Panc1 (cell line): ENCODE measurements at regions not wholly inside any gene's neighbourhood (a gene's known extent, or its start where the extent isn't known, plus 50 kb on each side); places are given as distances from the start of the nearest gene placed in this dataset.

Experiments
- ATAC-seq: fragments of 200-7000 bp; cut with Tn5 transposase; 2 replicates; pipeline ENCODE4 v1.9.1; 2020; ENCODE audit warnings: mild to moderate bottlenecking, moderate library complexity
- BruUV-seq: library from RNA; stranded (reverse); fragments of 400-500 nt; replicated peaks from 2 replicates; lab custom pipeline; 2021; lab: Mats Ljungman, UMichigan
- CTCF ChIA-PET: fragments of 300-600 bp; sonication (Branson Sonifier 250); formaldehyde crosslinking; loops from one replicate; lab custom pipeline; 2022; ENCODE audit warnings: antibody characterized with exemption; lab: Charles Lee
- POLR2A ChIA-PET: fragments of 300-600 bp; sonication (Branson Sonifier 250); formaldehyde crosslinking; loops from one replicate; lab custom pipeline; 2022; ENCODE audit warnings: antibody characterized with exemption; lab: Charles Lee
- DNase-seq: peaks from one replicate; pipeline ENCODE4 v3.0.0-alpha.2; 2010; ENCODE audit warnings: low read depth, low spot score
- H3K27ac ChIP-seq: 2 replicates; pipeline ENCODE4 v1.5.1; 2011; ENCODE audit warnings: mild to moderate bottlenecking, low read length, inconsistent platforms
- H3K27me3 ChIP-seq: fragments of 200-500 bp; sonication (Bioruptor generic); 2 replicates; pipeline ENCODE4 v1.6.0; 2014; ENCODE audit warnings: low read length, inconsistent platforms; ENCODE audit not compliant: control insufficient read depth, insufficient read depth
- H3K36me3 ChIP-seq: fragments of 200-500 bp; sonication (Bioruptor generic); 2 replicates; pipeline ENCODE4 v1.5.1; 2014; ENCODE audit warnings: inconsistent platforms, mild to moderate bottlenecking, low read length, moderate library complexity; ENCODE audit not compliant: control insufficient read depth, insufficient read depth
- H3K4me1 ChIP-seq: 2 replicates; pipeline ENCODE4 v1.5.1; 2011; ENCODE audit warnings: inconsistent platforms, mild to moderate bottlenecking, low read length, moderate library complexity; ENCODE audit not compliant: control insufficient read depth, insufficient read depth
- H3K4me3 ChIP-seq, 2 experiments: 2 replicates each; pipeline ENCODE4 v1.5.1; 2011 to 2012; ENCODE audit warnings: low read depth in 2 of 2, low read length in 2 of 2, mild to moderate bottlenecking in 2 of 2, inconsistent platforms in 1 of 2, moderate library complexity in 1 of 2
- H3K9me3 ChIP-seq: fragments of 200-500 bp; sonication (Bioruptor generic); 2 replicates; pipeline ENCODE4 v1.5.1; 2014; ENCODE audit warnings: low read depth, mild to moderate bottlenecking, inconsistent platforms, low read length, moderate library complexity; ENCODE audit not compliant: control insufficient read depth, insufficient read depth
- POLR2AphosphoS5 ChIP-seq: IDR thresholded peaks from 2 replicates; pipeline ENCODE4 v1.6.1; 2012; ENCODE audit warnings: mild to moderate bottlenecking, low read depth, low read length, moderate library complexity
- SIN3A ChIP-seq: IDR thresholded peaks from 2 replicates; pipeline ENCODE4 v1.6.1; 2012; ENCODE audit warnings: low read depth, mild to moderate bottlenecking, low read length, moderate library complexity, borderline replicate concordance; ENCODE audit not compliant: insufficient read depth
- TCF7L2 ChIP-seq: IDR thresholded peaks from 2 replicates; pipeline ENCODE4 v1.6.1; 2011; ENCODE audit warnings: mild to moderate bottlenecking, low read depth, low read length, inconsistent platforms
- in situ Hi-C: cut with HindIII; loops from 2 replicates; pipeline ENCODE4 v1.10.0; 2016; ENCODE audit warnings: low sequenced_read_pairs, low pct_unique_long_range_greater_than_20kb
- intact Hi-C: fragments of 100-400 bp; cut with micrococcal nuclease; formaldehyde crosslinking; loops from one replicate; pipeline ENCODE4 v1.10.0; 2022; ENCODE audit not compliant: unreplicated experiment
- TF ChIP-seq, protein P1 (sequence below), 2 experiments: IDR thresholded peaks; 2 replicates each; pipeline ENCODE4 v1.6.1; 2011 to 2012; ENCODE audit warnings: low read depth in 2 of 2, control low read depth in 1 of 2, low read length in 1 of 2, mild to moderate bottlenecking in 1 of 2, moderate library complexity in 1 of 2; ENCODE audit not compliant: insufficient read depth in 1 of 2
- TF ChIP-seq, protein P2 (sequence below): fragments of 450-650 bp; IDR thresholded peaks from 2 replicates; pipeline ENCODE4 v1.5.1; 2017; ENCODE audit warnings: mild to moderate bottlenecking

DNA sequence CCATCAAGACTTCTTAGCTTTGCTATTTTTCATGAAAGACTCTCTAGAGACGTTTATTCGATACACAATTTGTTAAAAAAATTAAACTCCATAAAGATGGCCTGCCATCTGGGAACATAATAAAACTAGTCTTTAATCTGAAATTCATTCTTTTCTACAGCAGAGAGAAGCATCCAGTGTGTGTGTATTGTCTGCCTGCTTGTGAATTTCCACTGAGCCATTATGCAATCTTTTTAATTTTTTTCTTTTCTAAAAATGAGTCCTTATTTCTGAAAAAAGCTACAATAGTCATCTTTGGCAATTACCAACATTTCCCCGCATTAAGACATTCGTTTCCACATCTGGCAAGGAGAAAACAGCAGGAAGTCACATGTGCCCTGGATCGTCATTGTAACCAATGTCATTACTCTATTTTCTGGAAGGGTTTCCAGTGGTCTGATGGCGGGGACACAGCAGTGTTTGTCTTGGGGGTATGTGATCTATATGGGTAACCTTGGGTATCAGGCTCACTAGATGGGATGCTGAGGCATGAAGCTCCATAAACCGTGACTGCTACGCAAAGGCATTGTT is 263.1 kb downstream of the MSX2 start:
- DNase-seq (no peak), ATAC-seq (no peak)
- no TSS peak for BruUV-seq
- H3K4me1 ChIP-seq: no peaks in the 10 kb centered on the region
- ChIA-PET POLR2A (no interaction called here), CTCF (no interaction called here)
- no peaks in the 10 kb centered on the region for H3K36me3 ChIP-seq
- no peak overlapping the region for H3K27ac ChIP-seq
- no peaks in the 10 kb centered on the region for H3K9me3 ChIP-seq
- intact Hi-C loops: no loop called here
- TF ChIP-seq TCF7L2 (no peak), SIN3A (no peak), POLR2AphosphoS5 (no peak)
- TF ChIP-seq, protein P1, sequence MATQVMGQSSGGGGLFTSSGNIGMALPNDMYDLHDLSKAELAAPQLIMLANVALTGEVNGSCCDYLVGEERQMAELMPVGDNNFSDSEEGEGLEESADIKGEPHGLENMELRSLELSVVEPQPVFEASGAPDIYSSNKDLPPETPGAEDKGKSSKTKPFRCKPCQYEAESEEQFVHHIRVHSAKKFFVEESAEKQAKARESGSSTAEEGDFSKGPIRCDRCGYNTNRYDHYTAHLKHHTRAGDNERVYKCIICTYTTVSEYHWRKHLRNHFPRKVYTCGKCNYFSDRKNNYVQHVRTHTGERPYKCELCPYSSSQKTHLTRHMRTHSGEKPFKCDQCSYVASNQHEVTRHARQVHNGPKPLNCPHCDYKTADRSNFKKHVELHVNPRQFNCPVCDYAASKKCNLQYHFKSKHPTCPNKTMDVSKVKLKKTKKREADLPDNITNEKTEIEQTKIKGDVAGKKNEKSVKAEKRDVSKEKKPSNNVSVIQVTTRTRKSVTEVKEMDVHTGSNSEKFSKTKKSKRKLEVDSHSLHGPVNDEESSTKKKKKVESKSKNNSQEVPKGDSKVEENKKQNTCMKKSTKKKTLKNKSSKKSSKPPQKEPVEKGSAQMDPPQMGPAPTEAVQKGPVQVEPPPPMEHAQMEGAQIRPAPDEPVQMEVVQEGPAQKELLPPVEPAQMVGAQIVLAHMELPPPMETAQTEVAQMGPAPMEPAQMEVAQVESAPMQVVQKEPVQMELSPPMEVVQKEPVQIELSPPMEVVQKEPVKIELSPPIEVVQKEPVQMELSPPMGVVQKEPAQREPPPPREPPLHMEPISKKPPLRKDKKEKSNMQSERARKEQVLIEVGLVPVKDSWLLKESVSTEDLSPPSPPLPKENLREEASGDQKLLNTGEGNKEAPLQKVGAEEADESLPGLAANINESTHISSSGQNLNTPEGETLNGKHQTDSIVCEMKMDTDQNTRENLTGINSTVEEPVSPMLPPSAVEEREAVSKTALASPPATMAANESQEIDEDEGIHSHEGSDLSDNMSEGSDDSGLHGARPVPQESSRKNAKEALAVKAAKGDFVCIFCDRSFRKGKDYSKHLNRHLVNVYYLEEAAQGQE (IDR thresholded peaks at IDR 0.05; ENCODE audit: insufficient read depth in 1 of 2, low read depth in 2 of 2, low read length in 1 of 2): no peak
- TF ChIP-seq, protein P2, sequence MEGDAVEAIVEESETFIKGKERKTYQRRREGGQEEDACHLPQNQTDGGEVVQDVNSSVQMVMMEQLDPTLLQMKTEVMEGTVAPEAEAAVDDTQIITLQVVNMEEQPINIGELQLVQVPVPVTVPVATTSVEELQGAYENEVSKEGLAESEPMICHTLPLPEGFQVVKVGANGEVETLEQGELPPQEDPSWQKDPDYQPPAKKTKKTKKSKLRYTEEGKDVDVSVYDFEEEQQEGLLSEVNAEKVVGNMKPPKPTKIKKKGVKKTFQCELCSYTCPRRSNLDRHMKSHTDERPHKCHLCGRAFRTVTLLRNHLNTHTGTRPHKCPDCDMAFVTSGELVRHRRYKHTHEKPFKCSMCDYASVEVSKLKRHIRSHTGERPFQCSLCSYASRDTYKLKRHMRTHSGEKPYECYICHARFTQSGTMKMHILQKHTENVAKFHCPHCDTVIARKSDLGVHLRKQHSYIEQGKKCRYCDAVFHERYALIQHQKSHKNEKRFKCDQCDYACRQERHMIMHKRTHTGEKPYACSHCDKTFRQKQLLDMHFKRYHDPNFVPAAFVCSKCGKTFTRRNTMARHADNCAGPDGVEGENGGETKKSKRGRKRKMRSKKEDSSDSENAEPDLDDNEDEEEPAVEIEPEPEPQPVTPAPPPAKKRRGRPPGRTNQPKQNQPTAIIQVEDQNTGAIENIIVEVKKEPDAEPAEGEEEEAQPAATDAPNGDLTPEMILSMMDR: no peak
- in situ Hi-C loops: no loop called here
- peaks cover 4% of the 10 kb centered on the region for H3K27me3 ChIP-seq
- H3K4me3 ChIP-seq: no peak overlapping the region

DNA sequence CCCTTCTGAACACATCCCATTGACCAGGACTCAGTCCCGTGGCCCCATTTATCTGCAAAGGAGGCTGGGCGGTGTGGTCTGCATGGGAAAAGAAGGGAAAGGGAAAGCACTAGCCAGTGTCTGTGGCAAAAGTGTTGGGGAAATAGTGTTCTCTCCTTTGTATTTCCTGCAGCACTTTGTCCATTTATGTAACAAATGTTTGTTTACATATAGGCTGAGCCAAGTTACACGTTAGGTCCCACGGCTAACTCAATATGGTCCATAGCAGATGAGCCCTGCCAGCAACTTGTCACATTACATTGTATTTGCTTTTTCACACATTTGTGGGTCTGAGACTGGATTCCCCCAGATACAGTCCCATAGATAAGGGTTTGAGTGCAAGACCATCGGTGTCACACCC is 260.5 kb downstream of the MSX2 start:
- intact Hi-C loops (no loop called here), in situ Hi-C loops (no loop called here)
- no peaks in the 10 kb centered on the region for H3K4me1 ChIP-seq
- no peak for DNase-seq
- no peak for TF ChIP-seq SIN3A
- no peak for TF ChIP-seq TCF7L2
- TF ChIP-seq, protein P2: no peak
- TF ChIP-seq, protein P1 (IDR thresholded peaks at IDR 0.05; ENCODE audit: insufficient read depth in 1 of 2, low read depth in 2 of 2, low read length in 1 of 2): no peak
- no peak for TF ChIP-seq POLR2AphosphoS5
- ChIA-PET POLR2A (no interaction called here), CTCF (no interaction called here)
- H3K27ac ChIP-seq: no peak overlapping the region
- no TSS peak for BruUV-seq
- no peak for ATAC-seq
- no peaks in the 10 kb centered on the region for H3K36me3 ChIP-seq
- H3K9me3 ChIP-seq: no peaks in the 10 kb centered on the region
- no peaks in the 10 kb centered on the region; the same call in none of the 2 replicates for H3K27me3 ChIP-seq
- H3K4me3 ChIP-seq: no peak overlapping the region
